PC-9 (cell line): ENCODE measurements at regions not wholly inside any gene's neighbourhood (a gene's known extent, or its start where the extent isn't known, plus 50 kb on each side); places are given as distances from the start of the nearest gene placed in this dataset.
A peak's percentile ranks its signal among the peaks of the same experiment; 100 is the strongest.

Experiments
- BruUV-seq: library from RNA; stranded (reverse); fragments of 400-500 nt; replicated peaks from 2 replicates; lab custom pipeline; 2021; lab: Mats Ljungman, UMichigan
- CTCF ChIA-PET: fragments of 300-600 bp; sonication (Branson Sonifier 250); formaldehyde crosslinking; loops from one replicate; lab custom pipeline; 2022; ENCODE audit warnings: antibody characterized with exemption; lab: Charles Lee
- POLR2A ChIA-PET: fragments of 300-600 bp; sonication (Branson Sonifier 250); formaldehyde crosslinking; loops from one replicate; lab custom pipeline; 2022; ENCODE audit warnings: antibody characterized with exemption; ENCODE audit not compliant: unreplicated experiment; lab: Charles Lee
- DNase-seq, 2 experiments: peaks; one replicate each; pipeline versions ENCODE4 v3.0.0 to v3.0.0-alpha.2; 2015 to 2022; ENCODE audit warnings: mixed read lengths in 1 of 2
- H2AFZ ChIP-seq: fragments of 200-600 bp; sonication (generic); 2 replicates; pipeline ENCODE4 v1.8.1; 2017; ENCODE audit warnings: antibody characterized with exemption
- H3F3A ChIP-seq: fragments of 200-600 bp; sonication (generic); 2 replicates; pipeline ENCODE4 v1.8.1; 2017; ENCODE audit warnings: antibody characterized with exemption, mild to moderate bottlenecking, low read depth; ENCODE audit not compliant: insufficient read depth
- H3K27ac ChIP-seq: fragments of 200-600 bp; sonication (generic); 2 replicates; pipeline ENCODE4 v1.6.1; 2016; ENCODE audit warnings: mixed run types
- H3K27me3 ChIP-seq: fragments of 200-600 bp; sonication (generic); 2 replicates; pipeline ENCODE4 v1.6.1; 2016; ENCODE audit warnings: low read depth, mixed run types; ENCODE audit not compliant: insufficient read depth
- H3K36me3 ChIP-seq: fragments of 200-600 bp; sonication (generic); 2 replicates; pipeline ENCODE4 v1.6.1; 2016; ENCODE audit warnings: low read depth, mixed run types
- H3K4me1 ChIP-seq: fragments of 200-600 bp; sonication (generic); replicated peaks from 2 replicates; pipeline ENCODE4 v1.6.1; 2016; ENCODE audit warnings: mixed run types; ENCODE audit not compliant: insufficient read depth
- H3K4me2 ChIP-seq: fragments of 200-600 bp; sonication (generic); 2 replicates; pipeline ENCODE4 v1.6.1; 2017; ENCODE audit warnings: mixed run types
- H3K4me3 ChIP-seq: fragments of 200-600 bp; sonication (generic); 2 replicates; pipeline ENCODE4 v1.6.1; 2016; ENCODE audit warnings: mixed run types
- H3K79me2 ChIP-seq: fragments of 200-600 bp; sonication (generic); 2 replicates; pipeline ENCODE4 v1.6.1; 2017; ENCODE audit warnings: low read depth, mixed run types
- H3K9me2 ChIP-seq: fragments of 200-600 bp; sonication (generic); 2 replicates; pipeline ENCODE4 v1.8.1; 2017; ENCODE audit warnings: mild to moderate bottlenecking; ENCODE audit not compliant: insufficient read depth
- H3K9me3 ChIP-seq: fragments of 200-600 bp; sonication (generic); 2 replicates; pipeline ENCODE4 v1.8.1; 2016; ENCODE audit warnings: low read depth; ENCODE audit not compliant: insufficient read depth
- H4K20me1 ChIP-seq: fragments of 200-600 bp; sonication (generic); 2 replicates; pipeline ENCODE4 v1.8.1; 2017; ENCODE audit not compliant: insufficient read depth
- EZH2 ChIP-seq: fragments of 200-600 bp; sonication (generic); IDR thresholded peaks from 2 replicates; pipeline ENCODE4 v1.8.0; 2017; ENCODE audit warnings: antibody characterized with exemption, low read depth
- intact Hi-C: fragments of 100-400 bp; cut with micrococcal nuclease; formaldehyde crosslinking; loops from one replicate; pipeline ENCODE4 v1.10.0; 2022; ENCODE audit not compliant: unreplicated experiment
- TF ChIP-seq, protein P1 (sequence below): fragments of 200-600 bp; sonication (generic); conservative IDR thresholded peaks from 2 replicates; pipeline ENCODE4 v1.6.1; 2017; ENCODE audit warnings: mixed run types, antibody characterized with exemption, mild to moderate bottlenecking, moderate library complexity

DNA sequence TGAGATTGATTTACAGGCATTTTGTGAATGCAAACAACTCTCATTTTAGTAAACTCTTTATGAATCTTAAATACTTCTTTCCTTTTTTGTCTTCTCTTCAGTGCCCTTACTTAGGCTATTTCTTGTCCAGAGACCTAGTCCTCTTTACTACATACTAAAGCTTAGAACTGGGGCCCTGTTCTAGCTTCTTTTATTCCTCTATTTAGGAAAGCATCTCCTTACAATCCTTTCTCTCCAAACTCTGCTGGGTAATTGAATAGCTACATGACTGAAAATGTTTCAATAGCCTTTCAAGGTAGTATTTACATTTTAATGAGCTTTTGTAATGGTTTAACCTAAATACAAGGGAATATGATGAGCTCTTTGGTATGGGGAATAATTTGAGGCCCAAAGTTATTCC lies 1701.5 kb upstream of the TENM3 start:
- intact Hi-C loops = no loop called here

DNA sequence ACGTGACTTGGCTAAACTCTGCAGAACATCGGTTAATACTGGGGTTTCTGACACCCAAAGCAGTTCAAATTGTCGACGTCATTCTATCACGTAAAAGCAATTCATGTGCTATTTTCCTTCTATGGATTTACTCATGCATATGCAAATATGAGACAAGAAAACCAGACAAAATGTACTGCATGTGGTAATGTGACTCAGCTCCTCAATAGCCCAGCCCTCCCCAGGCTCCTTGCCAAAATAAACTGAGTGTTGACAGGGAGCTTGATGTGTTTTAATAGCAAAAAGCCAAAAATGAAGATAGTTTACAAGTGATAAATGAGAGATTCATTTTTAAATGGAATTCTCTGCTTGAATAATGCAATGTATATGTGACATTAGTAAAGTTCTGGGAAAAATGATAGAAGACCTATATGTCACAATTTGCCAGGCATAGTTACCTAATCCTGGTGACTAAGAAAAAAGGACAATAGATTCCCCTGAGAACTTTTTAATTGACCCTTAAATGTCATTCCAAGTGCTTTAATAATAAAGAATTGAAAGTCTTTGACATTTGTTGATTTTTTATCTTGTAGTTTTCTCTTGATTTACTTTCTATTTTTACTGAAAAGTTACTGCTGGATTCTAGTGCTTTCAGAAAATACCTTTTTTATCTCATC lies 1700.6 kb upstream of the TENM3 start:
- Histone ChIP-seq H4K20me1 (no peaks in the 10 kb centered on the region), H2AFZ (no peak overlapping the region), H3K9me3 (no peaks in the 10 kb centered on the region), H3F3A (no peaks in the 10 kb centered on the region), H3K4me2 (no peak overlapping the region), H3K4me1 (no peaks in the 10 kb centered on the region), H3K9me2 (no peaks in the 10 kb centered on the region), H3K79me2 (no peaks in the 10 kb centered on the region), H3K27me3 (no peaks in the 10 kb centered on the region), H3K36me3 (no peaks in the 10 kb centered on the region), H3K4me3 (no peak overlapping the region), H3K27ac (no peak overlapping the region)
- BruUV-seq = no TSS peak
- POLR2A ChIA-PET = no interaction called here
- TF ChIP-seq, protein P1, sequence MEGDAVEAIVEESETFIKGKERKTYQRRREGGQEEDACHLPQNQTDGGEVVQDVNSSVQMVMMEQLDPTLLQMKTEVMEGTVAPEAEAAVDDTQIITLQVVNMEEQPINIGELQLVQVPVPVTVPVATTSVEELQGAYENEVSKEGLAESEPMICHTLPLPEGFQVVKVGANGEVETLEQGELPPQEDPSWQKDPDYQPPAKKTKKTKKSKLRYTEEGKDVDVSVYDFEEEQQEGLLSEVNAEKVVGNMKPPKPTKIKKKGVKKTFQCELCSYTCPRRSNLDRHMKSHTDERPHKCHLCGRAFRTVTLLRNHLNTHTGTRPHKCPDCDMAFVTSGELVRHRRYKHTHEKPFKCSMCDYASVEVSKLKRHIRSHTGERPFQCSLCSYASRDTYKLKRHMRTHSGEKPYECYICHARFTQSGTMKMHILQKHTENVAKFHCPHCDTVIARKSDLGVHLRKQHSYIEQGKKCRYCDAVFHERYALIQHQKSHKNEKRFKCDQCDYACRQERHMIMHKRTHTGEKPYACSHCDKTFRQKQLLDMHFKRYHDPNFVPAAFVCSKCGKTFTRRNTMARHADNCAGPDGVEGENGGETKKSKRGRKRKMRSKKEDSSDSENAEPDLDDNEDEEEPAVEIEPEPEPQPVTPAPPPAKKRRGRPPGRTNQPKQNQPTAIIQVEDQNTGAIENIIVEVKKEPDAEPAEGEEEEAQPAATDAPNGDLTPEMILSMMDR = no peak
- CTCF ChIA-PET = no interaction called here
- intact Hi-C loops = no loop called here
- DNase-seq = peak in 1 of 2 experiments; percentile 32

More for the DNA sequence above, 1701.5 kb upstream of the TENM3 start:
- POLR2A ChIA-PET = no interaction called here
- Histone ChIP-seq H3K4me1 (no peaks in the 10 kb centered on the region), H3K36me3 (no peaks in the 10 kb centered on the region), H3F3A (no peaks in the 10 kb centered on the region), H4K20me1 (no peaks in the 10 kb centered on the region), H3K9me3 (no peaks in the 10 kb centered on the region), H3K4me3 (no peak overlapping the region), H3K27ac (no peak overlapping the region), H3K79me2 (no peaks in the 10 kb centered on the region), H3K9me2 (no peaks in the 10 kb centered on the region), H2AFZ (no peak overlapping the region), H3K4me2 (no peak overlapping the region), H3K27me3 (no peaks in the 10 kb centered on the region)
- CTCF ChIA-PET = no interaction called here
- no TSS peak for BruUV-seq
- no peak for TF ChIP-seq EZH2
- TF ChIP-seq, protein P1 = no peak
- no peak for DNase-seq

DNA sequence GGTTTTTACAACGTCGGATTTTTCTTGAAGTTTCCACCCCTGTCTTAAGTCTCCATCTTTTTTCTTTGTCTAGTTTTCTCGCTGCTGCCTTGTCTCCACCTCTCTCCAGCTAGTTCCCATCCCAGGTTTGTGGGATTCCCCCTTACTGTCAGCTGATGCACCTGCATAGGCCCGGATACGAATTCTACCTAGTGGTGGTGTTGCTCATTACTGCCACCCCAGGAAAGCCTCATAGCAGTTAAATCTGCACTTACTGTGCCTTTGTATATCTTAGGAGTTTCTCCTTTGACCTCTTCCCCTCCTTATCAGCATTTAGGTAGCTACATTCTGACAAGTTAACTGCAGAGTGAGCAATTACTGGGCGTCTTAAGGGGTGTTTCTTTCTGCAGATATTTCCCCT lies 1693.1 kb upstream of the TENM3 start:
- no peak for DNase-seq
- no peaks in the 10 kb centered on the region for H3K79me2 ChIP-seq
- TF ChIP-seq, protein P1 = no peak
- no peak for TF ChIP-seq EZH2
- no peaks in the 10 kb centered on the region for H3K27me3 ChIP-seq
- no peaks in the 10 kb centered on the region for H3K4me1 ChIP-seq
- no peaks in the 10 kb centered on the region for H3F3A ChIP-seq
- ChIA-PET POLR2A (no interaction called here), CTCF (no interaction called here)
- H2AFZ ChIP-seq = no peak overlapping the region
- no peak overlapping the region for H3K4me2 ChIP-seq
- no peaks in the 10 kb centered on the region for H3K9me2 ChIP-seq
- intact Hi-C loops = no loop called here
- H3K9me3 ChIP-seq = no peaks in the 10 kb centered on the region
- no peaks in the 10 kb centered on the region for H4K20me1 ChIP-seq
- H3K27ac ChIP-seq = no peak overlapping the region
- no peaks in the 10 kb centered on the region for H3K36me3 ChIP-seq
- H3K4me3 ChIP-seq = no peak overlapping the region
- no TSS peak for BruUV-seq
